ENCODE measurements at regions not wholly inside any gene's neighbourhood (a gene's known extent, or its start where the extent isn't known, plus 50 kb on each side); places are given as distances from the start of the nearest gene placed in this dataset.

GRCh38 chr10:55203874-55204273, 402.8 kb upstream of the PCDH15 start:
- TF ChIP-seq, protein P1, sequence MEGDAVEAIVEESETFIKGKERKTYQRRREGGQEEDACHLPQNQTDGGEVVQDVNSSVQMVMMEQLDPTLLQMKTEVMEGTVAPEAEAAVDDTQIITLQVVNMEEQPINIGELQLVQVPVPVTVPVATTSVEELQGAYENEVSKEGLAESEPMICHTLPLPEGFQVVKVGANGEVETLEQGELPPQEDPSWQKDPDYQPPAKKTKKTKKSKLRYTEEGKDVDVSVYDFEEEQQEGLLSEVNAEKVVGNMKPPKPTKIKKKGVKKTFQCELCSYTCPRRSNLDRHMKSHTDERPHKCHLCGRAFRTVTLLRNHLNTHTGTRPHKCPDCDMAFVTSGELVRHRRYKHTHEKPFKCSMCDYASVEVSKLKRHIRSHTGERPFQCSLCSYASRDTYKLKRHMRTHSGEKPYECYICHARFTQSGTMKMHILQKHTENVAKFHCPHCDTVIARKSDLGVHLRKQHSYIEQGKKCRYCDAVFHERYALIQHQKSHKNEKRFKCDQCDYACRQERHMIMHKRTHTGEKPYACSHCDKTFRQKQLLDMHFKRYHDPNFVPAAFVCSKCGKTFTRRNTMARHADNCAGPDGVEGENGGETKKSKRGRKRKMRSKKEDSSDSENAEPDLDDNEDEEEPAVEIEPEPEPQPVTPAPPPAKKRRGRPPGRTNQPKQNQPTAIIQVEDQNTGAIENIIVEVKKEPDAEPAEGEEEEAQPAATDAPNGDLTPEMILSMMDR (conservative IDR thresholded peaks at IDR 0.05; ENCODE audit: control insufficient read depth, insufficient read depth, low read depth, low read length): no peak
- DNase-seq (ENCODE audit: low read depth): no peak
- H3K4me3 ChIP-seq (ENCODE audit: control insufficient read depth, low read depth, low read length): no peak overlapping the region

DNA sequence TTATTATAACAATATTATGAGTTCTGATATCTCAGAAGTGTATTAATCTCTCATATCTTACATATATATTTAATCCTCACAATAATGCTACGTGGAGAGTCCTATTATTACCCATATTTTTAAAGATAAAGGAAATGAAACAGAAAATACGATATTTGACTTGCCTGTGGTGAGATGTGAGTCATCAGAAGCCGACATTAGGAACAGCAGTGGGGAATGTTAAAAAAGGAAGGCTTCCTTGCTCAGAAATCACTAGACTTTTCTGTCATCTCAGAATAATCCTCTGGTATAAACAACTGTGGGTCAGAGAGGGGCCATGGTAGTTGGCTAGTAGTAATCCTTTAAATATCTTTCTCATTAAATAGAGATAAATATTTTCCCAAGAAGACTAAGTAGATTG, 402.3 kb upstream of the PCDH15 start:
- TF ChIP-seq, protein P1 (conservative IDR thresholded peaks at IDR 0.05; ENCODE audit: control insufficient read depth, insufficient read depth, low read depth, low read length): no peak
- no peak for DNase-seq (ENCODE audit: low read depth)
- no peak overlapping the region for H3K4me3 ChIP-seq (ENCODE audit: control insufficient read depth, low read depth, low read length)

GRCh38 chr10:55200020-55200419, 399.0 kb upstream of the PCDH15 start:
- H3K4me3 ChIP-seq (ENCODE audit: control insufficient read depth, low read depth, low read length): no peak overlapping the region
- DNase-seq (ENCODE audit: low read depth): no peak
- TF ChIP-seq, protein P1 (conservative IDR thresholded peaks at IDR 0.05; ENCODE audit: control insufficient read depth, insufficient read depth, low read depth, low read length): no peak

- H3K4me3 ChIP-seq (ENCODE audit: control insufficient read depth, low read depth, low read length): no peak overlapping the region
- DNase-seq (ENCODE audit: low read depth): no peak
- TF ChIP-seq, protein P1 (conservative IDR thresholded peaks at IDR 0.05; ENCODE audit: control insufficient read depth, insufficient read depth, low read depth, low read length): no peak
Observed at GRCh38 chr10:55191236-55191860, 390.3 kb upstream of the PCDH15 start.

DNA sequence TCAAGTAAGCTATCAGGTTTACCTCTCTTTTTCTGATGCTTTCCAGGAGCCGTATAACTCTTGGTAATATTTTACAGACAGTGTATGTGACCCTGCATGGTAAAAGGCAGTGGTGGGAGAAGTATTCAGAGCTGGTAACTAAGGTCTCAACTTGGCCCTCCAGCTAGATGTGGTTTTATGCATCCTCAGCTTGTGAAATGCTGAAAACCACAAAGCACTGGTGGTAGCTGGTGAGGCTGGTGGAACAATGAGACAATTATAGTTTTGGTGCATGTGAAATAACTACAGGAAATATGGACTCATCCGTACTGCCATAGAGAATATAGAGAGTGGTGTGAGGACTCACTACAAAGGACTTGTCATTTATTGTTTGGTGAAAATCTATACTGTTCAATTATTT, 383.0 kb upstream of the PCDH15 start:
- TF ChIP-seq, protein P1 (conservative IDR thresholded peaks at IDR 0.05; ENCODE audit: control insufficient read depth, insufficient read depth, low read depth, low read length): no peak
- no peak for DNase-seq (ENCODE audit: low read depth)
- H3K4me3 ChIP-seq (ENCODE audit: control insufficient read depth, low read depth, low read length): no peak overlapping the region

DNA sequence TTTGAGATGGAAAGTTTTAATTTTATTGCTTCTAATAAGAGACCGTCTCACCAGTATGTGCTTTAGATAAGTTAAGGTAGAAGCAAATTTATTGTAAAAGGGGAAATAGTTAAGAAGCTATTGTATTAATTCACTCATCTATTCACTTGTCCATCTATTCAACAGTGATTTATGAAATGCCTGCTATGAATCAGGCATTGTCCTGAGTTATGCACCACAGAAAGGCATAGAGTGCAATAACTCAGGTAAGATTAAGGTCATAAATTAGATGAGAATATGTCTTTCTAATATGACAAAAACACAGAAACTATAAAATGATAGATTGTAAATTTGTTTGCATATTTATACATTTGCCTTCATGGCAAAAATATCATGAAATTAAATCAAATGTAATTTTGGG, 379.3 kb upstream of the PCDH15 start:
- TF ChIP-seq, protein P1 (conservative IDR thresholded peaks at IDR 0.05; ENCODE audit: control insufficient read depth, insufficient read depth, low read depth, low read length): no peak
- no peak overlapping the region for H3K4me3 ChIP-seq (ENCODE audit: control insufficient read depth, low read depth, low read length)
- no peak for DNase-seq (ENCODE audit: low read depth)

- H3K4me3 ChIP-seq (ENCODE audit: control insufficient read depth, low read depth, low read length): no peak overlapping the region
- TF ChIP-seq, protein P1 (conservative IDR thresholded peaks at IDR 0.05; ENCODE audit: control insufficient read depth, insufficient read depth, low read depth, low read length): no peak
- DNase-seq (ENCODE audit: low read depth): no peak
Observed at GRCh38 chr10:55174419-55174818, 373.4 kb upstream of the PCDH15 start.

All from fibroblast of mammary gland (primary cell).